Heart left ventricle (tissue), 13 donors: ENCODE measurements at regions not wholly inside any gene's neighbourhood (a gene's known extent, or its start where the extent isn't known, plus 50 kb on each side); places are given as distances from the start of the nearest gene placed in this dataset.

Source experiments
- POLR2A ChIP-seq, 2 donors: fragments of 450-650 bp; IDR thresholded peaks; one replicate each; pipeline ENCODE4 v1.6.1; 2017; ENCODE audit warnings: antibody characterized with exemption in 2 of 2, mild to moderate bottlenecking in 2 of 2, moderate library complexity in 2 of 2
- TF ChIP-seq, protein P1 (sequence below), 12 donors: fragments of 200-600 bp; sonication (generic) in 4 of 12; IDR thresholded peaks; one replicate each; pipeline versions ENCODE4 v1.5.0 to v1.8.0; 2018 to 2022; ENCODE audit warnings: antibody characterized with exemption in 12 of 12, mild to moderate bottlenecking in 5 of 12
- donor health status: ischemic (EF 13 %, LVEDD 7.1; RV severe dilation, severe dysfunction).
- donor health status: DM: no; HTN: yes; CAD: no.
- donor health status: DM: no; HTN: no; CAD: no.
- donor health status: ischemic (EF 25% LVEDD 6.9; RV normal size, moderate dysfunction).
- donor health status: ischemic (EF 25% LVEDD 5.7; RV mildly dilated, moderate dysfunction).
- donor health status: ischemic (EF 35%, LVEDD 5.7; RV mildly dilated, moderate dysfunction).
- donor health status: nonischemic (EF 11% LVEDD 7.7; RV severe dilation, severe dysfunction).
- donor health status: DM: yes; HTN: yes; CAD: no.
- donor health status: PGD.
- donor health status: ischemic (EF 29% LVEDD 5.4; RV normal size, mild dysfunction).
- donor health status: nonischemic (EF 23%, LVEDD 6.1; RV moderate dilation, normal function).

DNA sequence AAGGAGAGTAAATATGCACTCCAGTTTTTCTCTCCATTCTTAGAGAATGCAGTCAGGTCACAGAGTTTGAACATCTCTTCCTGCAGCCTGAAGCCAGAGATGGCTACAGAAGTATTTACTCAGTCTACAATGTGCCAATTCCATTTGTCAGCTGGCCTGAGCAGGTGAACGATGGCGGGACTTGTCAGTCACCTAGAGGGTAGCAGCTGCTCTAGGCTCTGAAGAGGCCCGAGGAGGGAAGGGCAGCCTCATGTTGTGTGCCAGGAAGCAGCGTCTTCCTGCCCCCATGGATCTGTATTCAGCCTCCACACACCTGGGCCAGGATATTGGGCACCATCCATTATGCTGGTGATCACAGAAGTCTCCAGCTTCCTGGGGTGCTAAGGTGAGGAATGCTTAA is 316.7 kb upstream of the CHAC2 start:
- TF ChIP-seq, protein P1, sequence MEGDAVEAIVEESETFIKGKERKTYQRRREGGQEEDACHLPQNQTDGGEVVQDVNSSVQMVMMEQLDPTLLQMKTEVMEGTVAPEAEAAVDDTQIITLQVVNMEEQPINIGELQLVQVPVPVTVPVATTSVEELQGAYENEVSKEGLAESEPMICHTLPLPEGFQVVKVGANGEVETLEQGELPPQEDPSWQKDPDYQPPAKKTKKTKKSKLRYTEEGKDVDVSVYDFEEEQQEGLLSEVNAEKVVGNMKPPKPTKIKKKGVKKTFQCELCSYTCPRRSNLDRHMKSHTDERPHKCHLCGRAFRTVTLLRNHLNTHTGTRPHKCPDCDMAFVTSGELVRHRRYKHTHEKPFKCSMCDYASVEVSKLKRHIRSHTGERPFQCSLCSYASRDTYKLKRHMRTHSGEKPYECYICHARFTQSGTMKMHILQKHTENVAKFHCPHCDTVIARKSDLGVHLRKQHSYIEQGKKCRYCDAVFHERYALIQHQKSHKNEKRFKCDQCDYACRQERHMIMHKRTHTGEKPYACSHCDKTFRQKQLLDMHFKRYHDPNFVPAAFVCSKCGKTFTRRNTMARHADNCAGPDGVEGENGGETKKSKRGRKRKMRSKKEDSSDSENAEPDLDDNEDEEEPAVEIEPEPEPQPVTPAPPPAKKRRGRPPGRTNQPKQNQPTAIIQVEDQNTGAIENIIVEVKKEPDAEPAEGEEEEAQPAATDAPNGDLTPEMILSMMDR (IDR thresholded peaks at IDR 0.05) = no peak
- TF ChIP-seq POLR2A (IDR thresholded peaks at IDR 0.05) = no peak
